Kidney (tissue), 13 donors: ENCODE measurements at regions not wholly inside any gene's neighbourhood (a gene's known extent, or its start where the extent isn't known, plus 50 kb on each side); places are given as distances from the start of the nearest gene placed in this dataset.

ENCODE experiments used
- DNase-seq, 5 donors: peaks; one replicate each; pipeline ENCODE4 v3.0.0-alpha.2; 2013 to 2020
- FAIRE-seq: peaks from 2 replicates; lab custom pipeline; 2012; peaks lifted over from hg19 to GRCh38; lab: Jason Lieb, UNC
- H3K27ac ChIP-seq, 2 donors: one replicate each; pipeline ENCODE4 v1.7.0; 2013; ENCODE audit warnings: low read depth in 2 of 2, low read length in 2 of 2, inconsistent platforms in 1 of 2
- H3K27me3 ChIP-seq: one replicate; pipeline ENCODE4 v1.7.1; 2013; ENCODE audit warnings: low read length, inconsistent platforms; ENCODE audit not compliant: control insufficient read depth, insufficient read depth
- H3K36me3 ChIP-seq, 3 donors: one replicate each; pipeline versions ENCODE4 v1.7.0 to v1.7.1; 2013; ENCODE audit warnings: low read length in 3 of 3, control low read depth in 1 of 3, inconsistent platforms in 1 of 3; ENCODE audit not compliant: insufficient read depth in 3 of 3, control insufficient read depth in 2 of 3
- H3K4me1 ChIP-seq, 3 donors: one replicate each; pipeline versions ENCODE4 v1.7.0 to v1.7.1; 2013; ENCODE audit warnings: low read length in 3 of 3, inconsistent platforms in 1 of 3, low read depth in 1 of 3; ENCODE audit not compliant: control insufficient read depth in 2 of 3, insufficient read depth in 2 of 3
- H3K4me3 ChIP-seq, 3 donors: one replicate each; pipeline versions ENCODE4 v1.7.0 to v1.8.1; 2013; ENCODE audit warnings: low read length in 3 of 3, control low read depth in 1 of 3, inconsistent platforms in 1 of 3
- H3K9ac ChIP-seq, 3 donors: one replicate each; pipeline versions ENCODE4 v1.7.0 to v1.7.1; 2013; ENCODE audit warnings: low read length in 3 of 3, control low read depth in 1 of 3, inconsistent platforms in 1 of 3
- H3K9me3 ChIP-seq, 3 donors: one replicate each; pipeline versions ENCODE4 v1.7.0 to v1.7.1; 2013; ENCODE audit warnings: low read length in 3 of 3, control low read depth in 1 of 3, inconsistent platforms in 1 of 3; ENCODE audit not compliant: control insufficient read depth in 2 of 3, insufficient read depth in 1 of 3
- intact Hi-C: fragments of 100-400 bp; cut with DNase I; formaldehyde crosslinking; loops from one replicate; pipeline ENCODE4 v1.11.1; 2022
- TF ChIP-seq, protein P1 (sequence below): IDR thresholded peaks from 3 replicates; pipeline ENCODE4 v1.5.1; 2012; ENCODE audit warnings: mild to moderate bottlenecking, moderate library complexity, borderline replicate concordance; ENCODE audit not compliant: insufficient read depth; ENCODE audit errors: extremely low read depth
- donor health status: control.
- donor health status: control.
- donor health status: control.
- donor health status: control.
- donor health status: control.
- donor health status: DM: yes; HTN: yes; CAD: no.
- donor health status: Normal renal cell carcinoma (clear cell type).

DNA sequence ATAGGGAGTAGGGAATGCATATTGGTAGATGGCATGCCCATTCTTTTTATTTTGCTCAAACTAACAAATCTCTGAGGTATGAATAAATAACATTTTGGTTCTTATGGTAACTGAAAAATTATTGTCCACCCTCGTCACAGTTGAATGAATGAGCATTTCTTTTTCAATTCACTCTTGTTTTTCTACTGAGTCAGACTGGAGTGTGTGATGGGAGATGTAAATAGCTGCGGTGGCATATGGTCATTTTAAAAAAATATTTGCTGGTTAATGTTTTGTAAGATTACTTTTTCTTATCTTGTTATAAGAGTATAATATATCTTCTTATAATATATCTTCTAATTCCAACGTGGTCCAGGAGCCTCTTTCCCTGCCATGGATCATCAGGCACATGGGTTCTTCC lies 586.5 kb downstream of the SLITRK5 start:
- TF ChIP-seq, protein P1, sequence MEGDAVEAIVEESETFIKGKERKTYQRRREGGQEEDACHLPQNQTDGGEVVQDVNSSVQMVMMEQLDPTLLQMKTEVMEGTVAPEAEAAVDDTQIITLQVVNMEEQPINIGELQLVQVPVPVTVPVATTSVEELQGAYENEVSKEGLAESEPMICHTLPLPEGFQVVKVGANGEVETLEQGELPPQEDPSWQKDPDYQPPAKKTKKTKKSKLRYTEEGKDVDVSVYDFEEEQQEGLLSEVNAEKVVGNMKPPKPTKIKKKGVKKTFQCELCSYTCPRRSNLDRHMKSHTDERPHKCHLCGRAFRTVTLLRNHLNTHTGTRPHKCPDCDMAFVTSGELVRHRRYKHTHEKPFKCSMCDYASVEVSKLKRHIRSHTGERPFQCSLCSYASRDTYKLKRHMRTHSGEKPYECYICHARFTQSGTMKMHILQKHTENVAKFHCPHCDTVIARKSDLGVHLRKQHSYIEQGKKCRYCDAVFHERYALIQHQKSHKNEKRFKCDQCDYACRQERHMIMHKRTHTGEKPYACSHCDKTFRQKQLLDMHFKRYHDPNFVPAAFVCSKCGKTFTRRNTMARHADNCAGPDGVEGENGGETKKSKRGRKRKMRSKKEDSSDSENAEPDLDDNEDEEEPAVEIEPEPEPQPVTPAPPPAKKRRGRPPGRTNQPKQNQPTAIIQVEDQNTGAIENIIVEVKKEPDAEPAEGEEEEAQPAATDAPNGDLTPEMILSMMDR = no peak
- H3K27me3 ChIP-seq = no peaks in the 10 kb centered on the region
- H3K9ac ChIP-seq = no peak overlapping the region
- no peak overlapping the region for H3K4me3 ChIP-seq
- FAIRE-seq (no peak), DNase-seq (no peak)
- no peaks in the 10 kb centered on the region for H3K9me3 ChIP-seq
- intact Hi-C loops = no loop called here
- no peak overlapping the region for H3K27ac ChIP-seq
- no peaks in the 10 kb centered on the region for H3K36me3 ChIP-seq
- H3K4me1 ChIP-seq = no peaks in the 10 kb centered on the region

DNA sequence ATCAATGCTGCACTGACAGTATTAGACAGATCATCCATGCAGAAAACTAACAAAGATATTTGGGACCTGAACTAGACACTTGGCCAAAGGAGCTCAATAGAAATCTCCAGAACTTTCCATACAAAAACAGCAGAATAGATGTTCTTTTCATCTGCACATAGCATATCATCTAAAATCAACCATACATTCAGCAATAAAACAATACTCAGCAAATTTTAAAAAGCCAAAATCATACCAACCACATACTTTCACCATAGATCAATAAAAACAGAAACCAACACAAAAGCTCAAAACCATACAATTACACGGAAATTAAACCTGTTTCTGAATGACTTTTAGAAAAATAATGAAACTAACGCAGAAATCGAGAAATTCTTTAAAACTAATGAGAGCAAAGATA lies 592.6 kb downstream of the SLITRK5 start:
- FAIRE-seq = no peak

DNA sequence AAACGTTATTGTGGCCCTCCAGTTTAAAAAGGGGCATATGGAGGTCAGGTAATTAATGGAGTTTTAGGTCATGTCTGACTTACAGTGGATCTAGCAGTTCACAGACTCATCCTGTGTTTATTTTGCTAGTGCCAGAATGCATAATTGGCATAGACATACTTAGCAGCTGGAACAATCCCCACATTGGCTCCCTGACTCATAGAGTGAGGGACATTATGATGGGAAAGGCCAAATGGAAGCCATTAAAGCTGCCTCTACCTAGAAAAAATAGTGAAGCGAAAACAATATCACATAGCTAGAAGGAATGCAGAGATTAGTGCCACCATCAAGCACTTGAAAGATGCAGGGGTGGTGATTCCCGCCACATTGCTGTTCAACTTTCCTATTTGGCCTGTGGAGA lies 610.7 kb downstream of the SLITRK5 start:
- Histone ChIP-seq H3K36me3 (no peaks in the 10 kb centered on the region), H3K9me3 (no peaks in the 10 kb centered on the region), H3K4me1 (no peaks in the 10 kb centered on the region), H3K27me3 (no peaks in the 10 kb centered on the region), H3K4me3 (no peak overlapping the region), H3K27ac (no peak overlapping the region), H3K9ac (no peak overlapping the region)
- no peak for DNase-seq
- no peak for FAIRE-seq
- intact Hi-C loops = no loop called here
- TF ChIP-seq, protein P1 = no peak

More for the DNA sequence above, 592.6 kb downstream of the SLITRK5 start:
- intact Hi-C loops = no loop called here
- H3K27ac ChIP-seq = no peak overlapping the region
- DNase-seq = no peak
- no peaks in the 10 kb centered on the region for H3K4me1 ChIP-seq
- H3K36me3 ChIP-seq = no peaks in the 10 kb centered on the region
- no peak overlapping the region for H3K9ac ChIP-seq
- TF ChIP-seq, protein P1 = no peak
- H3K9me3 ChIP-seq = no peaks in the 10 kb centered on the region
- H3K27me3 ChIP-seq = no peaks in the 10 kb centered on the region
- H3K4me3 ChIP-seq = no peak overlapping the region

DNA sequence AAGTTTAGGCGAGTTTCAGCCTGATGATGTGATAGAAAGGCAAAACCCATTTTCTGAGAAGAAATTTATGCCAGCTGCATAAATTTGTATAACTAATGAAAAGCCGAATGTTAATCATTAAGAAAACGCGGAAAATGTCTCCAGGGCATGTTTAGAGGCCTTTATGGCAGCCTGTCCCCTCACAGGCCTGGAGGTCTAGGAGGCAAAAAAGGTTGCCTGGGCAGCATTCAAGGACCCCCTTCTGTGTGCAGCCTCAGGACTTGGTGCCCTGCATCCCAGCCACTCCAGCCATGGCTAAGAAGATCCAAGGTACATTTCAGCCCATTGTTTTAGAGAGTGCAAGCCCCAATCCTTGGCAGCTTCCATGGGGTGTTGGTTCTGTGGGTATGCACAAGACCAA lies 614.2 kb downstream of the SLITRK5 start:
- intact Hi-C loops = no loop called here
- TF ChIP-seq, protein P1 = no peak
- FAIRE-seq = no peak

More for the DNA sequence above, 614.2 kb downstream of the SLITRK5 start:
- no peak for DNase-seq
- no peaks in the 10 kb centered on the region for H3K36me3 ChIP-seq
- no peaks in the 10 kb centered on the region for H3K4me1 ChIP-seq
- H3K27ac ChIP-seq = no peak overlapping the region
- no peak overlapping the region for H3K4me3 ChIP-seq
- H3K9me3 ChIP-seq = no peaks in the 10 kb centered on the region
- no peaks in the 10 kb centered on the region for H3K27me3 ChIP-seq
- H3K9ac ChIP-seq = no peak overlapping the region
